NCI-H2171 treated with DMSO at 0.1 percent for 48 hours (cell line): ENCODE measurements at regions not wholly inside any gene's neighbourhood (a gene's known extent, or its start where the extent isn't known, plus 50 kb on each side); places are given as distances from the start of the nearest gene placed in this dataset.

Experiments used
- DNase-seq: peaks from one replicate; lab custom pipeline; 2025; lab: John Stamatoyannopoulos, UW

GRCh38 chr13:109436841-109437240 is 349.5 kb downstream of the IRS2 start:
- no peak for DNase-seq

GRCh38 chr13:109436055-109436622 is 350.2 kb downstream of the IRS2 start:
- no peak for DNase-seq

GRCh38 chr13:109431217-109431616 is 355.2 kb downstream of the IRS2 start:
- no peak for DNase-seq

GRCh38 chr13:109428146-109428545 is 358.2 kb downstream of the IRS2 start:
- DNase-seq, result no peak

- no peak for DNase-seq
These were observed 358.7 kb downstream of the IRS2 start for GRCh38 chr13:109427695-109428094.

- no peak for DNase-seq
These were observed 359.2 kb downstream of the IRS2 start for GRCh38 chr13:109427148-109427547.

- DNase-seq, result no peak
These were observed 359.7 kb downstream of the IRS2 start for GRCh38 chr13:109426690-109426990.

GRCh38 chr13:109425821-109426689 is 360.3 kb downstream of the IRS2 start:
- DNase-seq, result no peak

- no peak for DNase-seq
These were observed 364.2 kb downstream of the IRS2 start for GRCh38 chr13:109422161-109422560.

GRCh38 chr13:109419896-109420295 is 366.5 kb downstream of the IRS2 start:
- no peak for DNase-seq

GRCh38 chr13:109418111-109418510 is 368.3 kb downstream of the IRS2 start:
- DNase-seq, result no peak

GRCh38 chr13:109416001-109416400 is 370.4 kb downstream of the IRS2 start:
- no peak for DNase-seq

GRCh38 chr13:109415057-109415456 is 371.3 kb downstream of the IRS2 start:
- no peak for DNase-seq

- no peak for DNase-seq
These were observed 374.0 kb downstream of the IRS2 start for GRCh38 chr13:109412283-109412901.

GRCh38 chr13:109410868-109411267 is 375.5 kb downstream of the IRS2 start:
- DNase-seq, result no peak

- no peak for DNase-seq
These were observed 377.6 kb downstream of the IRS2 start for GRCh38 chr13:109408591-109409382.

GRCh38 chr13:109406376-109406992 is 379.9 kb downstream of the IRS2 start:
- DNase-seq, result no peak

- no peak for DNase-seq
These were observed 383.4 kb downstream of the IRS2 start for GRCh38 chr13:109403012-109403421.

- no peak for DNase-seq
These were observed 384.5 kb downstream of the IRS2 start for GRCh38 chr13:109401891-109402290.

- no peak for DNase-seq
These were observed 385.1 kb downstream of the IRS2 start for GRCh38 chr13:109401307-109401706.

GRCh38 chr13:109400624-109401257 is 385.6 kb downstream of the IRS2 start:
- no peak for DNase-seq

- no peak for DNase-seq
These were observed 386.2 kb downstream of the IRS2 start for GRCh38 chr13:109400209-109400608.
